GM12874 (cell line): ENCODE measurements at regions not wholly inside any gene's neighbourhood (a gene's known extent, or its start where the extent isn't known, plus 50 kb on each side); places are given as distances from the start of the nearest gene placed in this dataset.

ENCODE experiments used
- CTCF ChIP-seq: IDR thresholded peaks from 2 replicates; pipeline ENCODE4 v1.5.1; 2011; ENCODE audit warnings: low read depth, mild to moderate bottlenecking, control low read depth, low read length, moderate library complexity; ENCODE audit not compliant: insufficient read depth

- TF ChIP-seq CTCF = no peak
These were observed 711.7 kb downstream of the EDEM1 start for GRCh38 chr3:5899014-5899761.

DNA sequence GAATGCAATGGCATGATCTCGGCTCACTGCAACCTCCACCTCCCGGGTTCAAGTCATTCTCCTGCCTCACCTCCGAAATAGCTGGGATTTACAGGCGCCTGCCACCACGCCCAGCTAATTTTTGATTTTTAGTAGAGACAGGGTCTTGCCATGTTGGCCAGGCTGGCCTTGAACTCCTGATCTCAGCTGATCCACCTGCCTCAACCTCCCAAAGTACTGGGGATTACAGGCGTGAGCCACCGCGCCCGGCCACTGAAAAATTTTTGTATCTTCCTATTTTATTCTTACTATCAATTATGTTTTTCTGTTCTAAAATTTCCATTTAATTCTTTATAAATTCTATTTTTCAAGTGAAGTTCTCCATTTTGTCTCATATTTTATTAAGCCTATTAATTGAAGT lies 730.4 kb downstream of the EDEM1 start:
- TF ChIP-seq CTCF = no peak

DNA sequence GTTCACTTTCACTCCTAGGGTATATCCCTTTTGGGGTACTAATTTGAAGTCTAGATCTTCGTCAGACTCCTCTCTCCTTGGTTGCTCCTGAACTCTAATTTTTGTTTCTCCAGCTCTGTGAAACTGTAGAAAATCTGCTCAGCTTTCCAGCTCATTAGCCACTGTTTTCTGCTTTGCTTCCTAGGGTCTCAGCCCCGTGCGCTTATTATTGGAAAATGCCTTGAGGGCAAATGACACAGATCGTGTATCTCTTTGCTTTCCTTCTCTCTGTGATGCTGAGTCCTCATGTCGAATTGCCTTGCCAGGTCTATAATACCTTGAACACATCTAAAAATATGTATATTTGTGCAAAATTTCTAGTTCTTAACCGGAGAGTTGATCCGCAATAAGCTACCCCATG lies 731.1 kb downstream of the EDEM1 start:
- TF ChIP-seq CTCF = no peak

- no peak for TF ChIP-seq CTCF
These were observed 741.5 kb downstream of the EDEM1 start for GRCh38 chr3:5929027-5929426.

GRCh38 chr3:5948084-5948483 lies 760.6 kb downstream of the EDEM1 start:
- no peak for TF ChIP-seq CTCF

DNA sequence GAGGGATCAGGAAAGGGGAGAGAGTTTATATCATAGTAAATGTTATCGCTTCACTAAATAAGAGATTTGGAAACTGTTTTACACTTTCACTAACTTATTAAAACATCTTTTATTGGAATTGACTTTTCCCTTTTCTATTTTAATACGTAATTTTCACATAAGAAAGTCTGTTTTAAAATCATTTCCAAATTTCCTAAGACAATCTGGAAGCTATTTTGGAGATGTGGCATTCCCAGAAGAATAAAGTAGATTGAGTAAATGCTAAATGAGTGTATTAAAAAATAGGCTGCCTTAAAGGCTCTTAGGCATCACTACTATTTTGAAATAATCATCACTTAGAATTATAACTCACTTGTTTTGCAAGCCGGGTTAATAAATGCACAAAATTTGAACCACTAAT lies 763.5 kb downstream of the EDEM1 start:
- no peak for TF ChIP-seq CTCF

- TF ChIP-seq CTCF = no peak
These were observed 785.1 kb downstream of the EDEM1 start for GRCh38 chr3:5972586-5972985.
